GM18867 (cell line): ENCODE measurements at regions not wholly inside any gene's neighbourhood (a gene's known extent, or its start where the extent isn't known, plus 50 kb on each side); places are given as distances from the start of the nearest gene placed in this dataset.
"Not testable (repeated sequence)": the region's sequence is repeated elsewhere in the genome, so short reads cannot be mapped to it uniquely, and the experiment has no call there.

ENCODE experiments used
- ATAC-seq: cut with Tn5 transposase; IDR thresholded peaks from one replicate; pipeline ENCODE4 v1.9.1; 2021; ENCODE audit warnings: mild to moderate bottlenecking, moderate library complexity; ENCODE audit not compliant: unreplicated experiment

- ATAC-seq = no peak
Measured at GRCh38 chr12:124675881-124676713, 108.7 kb upstream of the NCOR2 start.

GRCh38 chr12:124674937-124675336 is 107.5 kb upstream of the NCOR2 start:
- ATAC-seq = no peak

DNA sequence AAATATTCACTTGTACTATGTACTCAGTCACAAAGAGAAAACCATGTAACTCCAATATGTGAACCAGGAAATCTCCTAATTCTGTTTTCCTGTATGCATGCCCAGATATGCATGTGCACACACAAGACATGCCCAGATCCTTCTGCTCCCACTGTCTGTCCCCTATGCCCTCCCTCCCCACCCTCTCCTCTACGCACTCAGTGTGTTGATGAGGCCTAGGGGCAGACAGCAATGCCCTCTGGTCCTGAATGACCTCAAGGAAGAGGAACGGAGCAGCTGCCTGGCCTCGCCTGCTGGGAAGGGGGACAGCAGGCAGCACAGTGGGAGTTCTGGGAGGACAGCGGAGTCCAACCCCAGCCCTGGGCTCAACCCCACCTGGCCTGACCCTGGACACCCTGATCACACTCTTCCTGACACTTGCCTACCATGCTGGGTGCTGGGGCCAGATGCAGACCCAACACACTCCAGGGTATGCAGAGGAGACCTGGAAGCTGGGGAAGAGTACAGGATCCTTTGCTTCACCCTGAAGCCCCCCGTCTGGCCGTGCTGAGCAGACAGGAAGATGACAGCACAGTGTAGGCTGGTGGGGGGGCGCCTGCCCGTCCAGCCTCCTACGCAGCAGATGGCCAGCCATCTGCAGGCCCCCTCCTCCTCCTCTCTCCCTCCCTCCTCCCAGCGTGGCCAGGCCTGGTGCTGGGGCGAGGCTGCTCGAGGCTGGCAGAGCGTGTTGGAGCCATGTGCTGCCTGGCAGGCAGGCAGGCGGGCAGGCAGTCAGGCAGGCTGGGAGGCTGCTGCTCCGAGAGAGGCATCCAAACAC is 106.6 kb upstream of the NCOR2 start:
- no peak for ATAC-seq

DNA sequence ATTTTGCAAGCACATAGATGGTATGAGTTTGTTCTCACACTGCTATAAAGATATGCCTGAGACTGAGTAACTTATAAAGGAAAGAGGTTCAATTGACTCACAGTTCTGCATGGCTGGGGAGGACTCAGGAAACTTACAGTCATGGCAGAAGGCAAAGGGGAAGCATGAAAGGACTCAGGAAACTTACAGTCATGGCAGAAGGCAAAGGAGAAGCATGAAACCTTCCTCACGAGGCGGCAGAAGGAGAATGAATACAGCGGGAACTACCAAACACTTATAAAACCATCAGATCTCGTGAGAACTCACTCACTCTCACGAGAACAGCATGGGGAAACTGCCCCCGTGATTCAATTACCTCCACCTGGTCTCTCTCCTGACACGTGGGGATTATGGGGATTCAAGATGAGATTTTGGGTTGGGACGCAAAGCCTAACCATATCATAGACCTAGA is 101.9 kb upstream of the NCOR2 start:
- not testable (repeated sequence) for ATAC-seq

GRCh38 chr12:124668602-124669001 is 101.2 kb upstream of the NCOR2 start:
- ATAC-seq = no peak

DNA sequence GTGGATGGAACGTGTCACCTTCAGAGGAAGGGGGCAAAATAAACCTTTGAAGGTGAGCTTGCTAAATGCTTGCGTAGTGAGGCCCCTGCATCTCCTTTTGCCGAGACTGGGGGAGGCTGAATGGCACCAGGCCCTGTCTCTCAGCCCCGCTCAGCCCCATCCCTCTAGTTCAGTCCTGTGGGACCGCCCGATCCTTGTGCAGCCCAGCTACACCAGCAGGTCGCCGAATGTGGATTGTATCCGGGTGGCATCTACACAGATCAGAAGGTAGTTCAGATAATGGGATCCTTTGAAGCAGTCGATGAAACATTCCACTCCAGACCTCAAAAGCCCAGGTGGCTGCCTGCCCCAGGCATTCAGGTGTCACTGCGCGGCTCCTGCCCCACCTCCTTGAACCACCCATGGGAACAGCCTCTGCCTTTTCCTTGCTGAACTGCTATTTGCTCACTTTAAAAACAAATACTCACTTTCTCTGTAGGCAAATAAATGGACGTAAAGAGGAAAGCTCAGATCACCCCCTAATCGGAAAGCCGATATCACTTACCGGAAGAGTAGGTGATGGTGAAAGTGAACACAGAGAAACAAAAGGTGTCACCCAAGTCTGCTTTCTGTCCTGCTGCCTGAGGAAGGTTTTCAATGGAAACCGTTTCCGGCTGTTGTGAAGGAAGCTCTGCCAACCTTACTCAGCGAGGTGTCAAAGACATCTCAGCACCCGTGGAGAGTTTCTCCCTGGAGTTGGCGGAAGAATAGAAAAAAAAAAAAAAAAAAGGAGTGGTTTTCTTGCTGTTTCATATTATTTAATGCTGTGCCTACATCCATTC is 100.3 kb upstream of the NCOR2 start:
- no peak for ATAC-seq

DNA sequence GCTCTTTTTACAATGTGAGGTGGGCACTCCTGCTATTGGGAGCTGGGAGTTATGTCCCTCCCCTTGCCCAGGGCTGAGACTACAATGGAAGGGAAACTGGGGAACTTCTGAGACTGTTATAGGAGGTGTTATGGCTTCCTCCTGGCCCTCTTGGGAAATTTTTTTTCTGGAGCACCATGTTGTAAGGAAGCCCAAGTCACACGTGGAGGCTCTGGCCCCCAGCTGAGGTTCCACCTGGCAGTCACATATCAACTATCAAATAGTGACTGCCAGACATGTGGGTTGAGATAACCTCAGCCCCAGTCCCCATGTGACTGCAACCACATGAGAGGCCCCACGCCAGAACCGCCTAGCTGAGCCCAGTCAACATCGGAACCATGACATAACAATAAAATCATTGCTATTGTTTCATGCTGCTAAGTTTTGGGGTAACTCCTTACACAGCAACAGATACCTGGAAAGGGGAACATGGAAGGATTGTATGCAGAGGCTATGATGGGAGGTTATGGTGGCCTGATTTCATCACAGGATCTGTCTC is 99.4 kb upstream of the NCOR2 start:
- ATAC-seq = no peak

DNA sequence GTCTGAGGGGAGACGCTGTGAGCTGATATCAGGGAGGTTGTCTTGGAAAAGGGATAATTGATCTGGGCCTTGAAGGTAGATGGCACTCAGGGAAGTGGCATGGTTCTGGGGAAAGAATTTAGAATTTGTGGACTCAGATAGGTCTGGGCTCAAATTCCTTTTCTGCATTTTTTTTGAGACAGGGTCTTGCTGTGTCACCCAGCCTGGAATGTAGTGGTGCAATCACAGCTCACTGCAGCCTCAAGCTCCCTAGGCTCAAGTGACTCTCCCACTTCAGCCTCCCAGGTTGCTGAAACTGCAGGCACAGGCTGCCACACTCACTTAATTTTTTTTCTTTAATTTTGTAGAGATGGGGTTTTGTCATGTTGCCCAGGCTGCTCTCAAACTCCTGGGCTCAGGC is 98.1 kb upstream of the NCOR2 start:
- no peak for ATAC-seq

- no peak for ATAC-seq
Measured at GRCh38 chr12:124664395-124665111, 97.1 kb upstream of the NCOR2 start.

DNA sequence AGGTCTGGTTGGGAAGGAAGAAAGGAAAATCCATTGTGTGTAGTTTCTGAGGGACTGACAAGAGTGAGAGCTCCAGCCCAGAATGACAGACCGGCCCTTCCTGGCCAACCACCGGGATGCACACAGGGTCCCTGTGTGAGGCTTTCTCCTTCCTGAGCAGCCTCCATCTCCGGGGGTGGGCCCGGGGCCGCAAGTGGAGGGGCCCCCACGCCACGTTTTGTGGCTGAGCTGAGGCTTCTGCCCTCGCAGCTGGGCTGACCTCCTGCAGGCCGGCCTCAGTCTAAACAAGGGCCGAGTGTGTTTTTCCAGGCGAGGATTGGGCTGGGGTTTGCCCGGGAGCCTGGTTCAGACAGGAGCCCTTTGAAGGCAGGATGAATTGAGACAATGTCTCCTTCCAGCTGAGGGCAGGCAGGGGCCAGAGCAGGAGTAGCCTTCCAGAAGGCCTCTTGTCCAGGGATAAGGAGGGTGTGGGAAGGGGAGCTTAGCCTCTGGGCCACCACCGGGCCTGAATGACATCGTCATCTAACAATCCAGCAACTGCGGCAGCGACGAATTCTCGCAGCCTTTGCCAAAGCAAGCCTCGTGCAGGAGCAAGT is 96.5 kb upstream of the NCOR2 start:
- ATAC-seq = no peak

- ATAC-seq = no peak
Measured at GRCh38 chr12:124663206-124663605, 95.8 kb upstream of the NCOR2 start.

- ATAC-seq = no peak
Measured at GRCh38 chr12:124661341-124661740, 93.9 kb upstream of the NCOR2 start.

DNA sequence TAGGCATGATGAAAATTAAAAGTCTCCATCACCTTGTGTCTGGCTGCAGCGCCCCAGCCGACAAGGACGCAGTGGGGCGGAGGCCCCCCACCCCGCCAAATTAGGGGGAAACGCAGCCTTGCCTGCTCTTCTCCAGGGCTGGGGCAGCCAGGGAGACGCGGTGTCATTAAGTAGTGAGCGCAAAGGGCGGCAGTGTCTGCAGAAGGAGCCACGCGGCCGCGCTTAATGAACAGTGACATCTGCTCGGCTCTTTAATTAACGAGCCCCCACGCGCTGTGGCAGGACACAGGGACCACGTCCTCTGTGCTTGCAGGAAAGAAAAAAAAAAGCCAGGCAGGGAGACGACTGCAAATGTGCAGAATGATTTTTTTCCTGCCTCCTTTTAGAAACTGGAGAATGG is 93.4 kb upstream of the NCOR2 start:
- ATAC-seq = no peak

DNA sequence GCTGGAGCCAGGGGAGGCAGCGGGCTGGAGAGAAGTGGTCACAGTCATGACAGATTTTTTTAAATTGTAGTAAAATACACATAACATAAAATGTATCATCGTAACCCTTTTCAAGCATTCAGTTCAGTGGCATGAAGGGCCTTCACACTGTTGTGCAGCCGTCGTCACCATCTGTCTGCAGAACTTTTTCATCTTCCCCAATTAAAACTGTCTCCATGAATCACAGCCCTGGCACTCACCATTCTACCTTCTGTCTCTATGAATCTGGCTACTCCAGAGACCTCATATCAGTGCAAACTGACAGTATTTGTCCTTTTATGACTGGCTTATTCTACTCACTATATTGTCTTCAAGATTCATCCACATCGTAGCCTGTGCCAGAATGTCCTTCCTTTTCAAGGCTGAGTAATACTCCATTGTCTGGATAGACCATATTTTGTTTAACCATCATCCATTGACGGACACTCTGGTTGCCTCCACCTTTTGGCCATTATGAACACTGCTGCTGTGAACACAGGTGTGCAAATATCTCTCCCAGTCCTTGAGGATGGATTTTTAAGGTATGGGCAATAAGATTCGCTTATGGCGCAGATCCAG is 91.5 kb upstream of the NCOR2 start:
- ATAC-seq = no peak

DNA sequence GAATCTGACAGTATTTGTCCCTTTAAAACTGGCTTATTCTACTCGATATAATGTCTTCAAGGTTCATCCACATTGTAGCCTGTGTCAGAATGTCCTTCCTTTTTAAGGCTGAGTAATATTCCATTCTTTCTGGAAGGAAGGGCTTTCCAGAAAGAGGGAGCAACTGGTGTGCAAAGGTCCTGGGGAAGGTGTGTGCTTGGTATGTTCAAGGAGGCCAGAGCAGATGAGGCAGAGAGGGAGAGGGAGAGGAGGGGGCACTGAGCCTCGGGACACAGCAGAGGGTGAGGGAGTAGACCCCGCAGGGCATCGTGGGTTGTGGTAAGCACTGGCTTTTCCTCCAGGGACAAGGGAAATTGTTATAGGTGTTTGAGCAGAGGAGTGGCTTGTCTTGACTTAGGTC is 90.9 kb upstream of the NCOR2 start:
- ATAC-seq = no peak

- ATAC-seq = no peak
Measured at GRCh38 chr12:124656947-124657434, 89.6 kb upstream of the NCOR2 start.

- no peak for ATAC-seq
Measured at GRCh38 chr12:124655698-124656516, 88.5 kb upstream of the NCOR2 start.

DNA sequence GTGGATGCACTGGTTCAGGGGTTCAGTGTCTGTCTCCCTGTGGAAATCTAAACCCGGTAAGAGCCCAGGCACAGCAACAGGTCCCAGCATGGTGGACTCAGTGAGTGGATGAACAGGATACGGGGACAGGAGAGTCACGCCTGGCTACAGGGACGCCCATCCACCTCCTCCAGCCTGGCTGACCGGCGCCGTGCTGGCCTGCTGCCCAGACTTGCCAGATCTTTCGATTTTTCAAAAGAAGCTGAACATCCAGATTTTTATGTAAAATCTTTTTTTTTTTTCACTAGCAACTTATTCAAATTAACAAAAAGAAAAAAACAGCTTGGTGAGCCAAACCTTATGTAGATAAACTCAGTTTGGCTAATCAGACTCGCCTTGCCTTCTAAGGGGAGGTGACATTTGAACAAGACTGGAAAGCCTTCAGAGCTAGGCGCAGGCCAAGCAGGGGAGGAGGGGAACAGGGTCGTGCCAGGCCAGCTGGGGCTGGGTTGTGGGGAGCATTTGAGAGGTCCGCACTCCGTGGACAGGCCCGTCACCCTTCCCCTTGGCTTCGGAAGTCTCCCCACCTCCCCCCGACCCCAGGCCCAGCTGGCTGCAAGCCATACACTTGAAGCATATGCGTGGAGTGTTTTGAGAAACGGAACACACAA is 87.8 kb upstream of the NCOR2 start:
- ATAC-seq = no peak
